ENCODE measurements at regions not wholly inside any gene's neighbourhood (a gene's known extent, or its start where the extent isn't known, plus 50 kb on each side); places are given as distances from the start of the nearest gene placed in this dataset.

- 89% methylated on average over 18 of the region's 18 CpGs for WGBS (ENCODE audit: low lambda C conversion rate)
- no peak overlapping the region for H2AFZ ChIP-seq (ENCODE audit: low read depth)
- TF ChIP-seq USF2 (IDR thresholded peaks at IDR 0.05; ENCODE audit: borderline replicate concordance, low read depth, low read length) (no peak), SIN3A (IDR thresholded peaks at IDR 0.05; ENCODE audit: borderline replicate concordance, low read depth, low read length) (no peak), MEF2A (IDR thresholded peaks at IDR 0.05; ENCODE audit: borderline replicate concordance, low read depth) (no peak), CHD2 (IDR thresholded peaks at IDR 0.05; ENCODE audit: low read length, partially characterized antibody) (no peak), YY1 (IDR thresholded peaks at IDR 0.05; ENCODE audit: low read depth) (no peak)
Observed at GRCh38 chr5:61732796-61733195, 400.7 kb downstream of the ZSWIM6 start.

GRCh38 chr5:61734001-61734400 lies 401.9 kb downstream of the ZSWIM6 start:
- CTCF ChIA-PET, result no interaction called here
- Histone ChIP-seq H3K9ac (no peak overlapping the region), H3K27ac (ENCODE audit: low read depth in 2 of 2, low read length in 1 of 2) (no peak overlapping the region)

More at GRCh38 chr5:61732796-61733195, 400.7 kb downstream of the ZSWIM6 start:
- Histone ChIP-seq H3K4me3 (ENCODE audit: low read depth in 2 of 2, low read length in 1 of 2) (no peak overlapping the region), H3K4me2 (no peak overlapping the region), H3K9ac (no peak overlapping the region), H3K9me3 (no peaks in the 10 kb centered on the region), H4K20me1 (ENCODE audit: insufficient read depth) (no peaks in the 10 kb centered on the region), H3K36me3 (replicated peaks in 1 of 2; ENCODE audit: control insufficient read depth in 1 of 2, insufficient read depth in 2 of 2, low read length in 1 of 2) (no peaks in the 10 kb centered on the region), H3K4me1 (ENCODE audit: control insufficient read depth in 1 of 2, insufficient read depth in 2 of 2, low read depth in 1 of 2, low read length in 1 of 2) (no peaks in the 10 kb centered on the region), H3K9me2 (no peaks in the 10 kb centered on the region), H3K27me3 (ENCODE audit: insufficient read depth) (peaks cover 7% of the 10 kb centered on the region; the same call in 1 of the 2 replicates), H3K27ac (ENCODE audit: low read depth in 2 of 2, low read length in 1 of 2) (no peak overlapping the region), H3K79me2 (ENCODE audit: insufficient read depth) (no peaks in the 10 kb centered on the region), H3F3A (replicated peaks; ENCODE audit: insufficient read depth) (no peaks in the 10 kb centered on the region)
- no peak for DNase-seq
- CTCF ChIA-PET, result no interaction called here
- POLR2A ChIA-PET, result no interaction called here

GRCh38 chr5:61734966-61735365 lies 402.9 kb downstream of the ZSWIM6 start:
- H3K27ac ChIP-seq (ENCODE audit: low read depth in 2 of 2, low read length in 1 of 2), result no peak overlapping the region
- no peak overlapping the region for H3K4me2 ChIP-seq
- DNase-seq, result no peak
- H3K9ac ChIP-seq, result no peak overlapping the region
- no peaks in the 10 kb centered on the region for H3K79me2 ChIP-seq (ENCODE audit: insufficient read depth)
- no peaks in the 10 kb centered on the region for H3K9me3 ChIP-seq
- CTCF ChIA-PET, result no interaction called here
- H3K36me3 ChIP-seq (replicated peaks in 1 of 2; ENCODE audit: control insufficient read depth in 1 of 2, insufficient read depth in 2 of 2, low read length in 1 of 2), result no peaks in the 10 kb centered on the region
- H3K4me1 ChIP-seq (ENCODE audit: control insufficient read depth in 1 of 2, insufficient read depth in 2 of 2, low read depth in 1 of 2, low read length in 1 of 2), result no peaks in the 10 kb centered on the region
- no peaks in the 10 kb centered on the region for H4K20me1 ChIP-seq (ENCODE audit: insufficient read depth)
- H3K27me3 ChIP-seq (ENCODE audit: insufficient read depth), result peaks cover 7% of the 10 kb centered on the region; the same call in 1 of the 2 replicates
- H3K9me2 ChIP-seq, result no peaks in the 10 kb centered on the region
- no peaks in the 10 kb centered on the region for H3F3A ChIP-seq (replicated peaks; ENCODE audit: insufficient read depth)
- TF ChIP-seq REST (IDR thresholded peaks at IDR 0.05; ENCODE audit: low read depth, low read length), result no peak
- no peak for TF ChIP-seq YY1 (IDR thresholded peaks at IDR 0.05; ENCODE audit: low read depth)
- peak; percentile 23; the same call in 1 of the 2 replicates for TF ChIP-seq TCF12 (IDR thresholded peaks at IDR 0.05)
- 43% methylated on average over 2 of the region's 2 CpGs for WGBS (ENCODE audit: low lambda C conversion rate)
- POLR2A ChIA-PET, result no interaction called here
- H2AFZ ChIP-seq (ENCODE audit: low read depth), result no peak overlapping the region
- H3K4me3 ChIP-seq (ENCODE audit: low read depth in 2 of 2, low read length in 1 of 2), result no peak overlapping the region

More at GRCh38 chr5:61734001-61734400, 401.9 kb downstream of the ZSWIM6 start:
- 93% methylated on average over 3 of the region's 4 CpGs for WGBS (ENCODE audit: low lambda C conversion rate)
- H3K79me2 ChIP-seq (ENCODE audit: insufficient read depth), result no peaks in the 10 kb centered on the region
- H4K20me1 ChIP-seq (ENCODE audit: insufficient read depth), result no peaks in the 10 kb centered on the region
- H3F3A ChIP-seq (replicated peaks; ENCODE audit: insufficient read depth), result no peaks in the 10 kb centered on the region
- TF ChIP-seq TAF1 (IDR thresholded peaks at IDR 0.05; ENCODE audit: borderline replicate concordance, low read depth, low read length), result no peak
- no peak for TF ChIP-seq RXRA (IDR thresholded peaks at IDR 0.05; ENCODE audit: borderline replicate concordance, low read depth)
- TF ChIP-seq ELF1 (IDR thresholded peaks at IDR 0.05), result no peak
- no peak for TF ChIP-seq POLR2AphosphoS5 (IDR thresholded peaks at IDR 0.05; ENCODE audit: low read depth, low read length)
- H3K9me2 ChIP-seq, result no peaks in the 10 kb centered on the region
- H3K4me1 ChIP-seq (ENCODE audit: control insufficient read depth in 1 of 2, insufficient read depth in 2 of 2, low read depth in 1 of 2, low read length in 1 of 2), result no peaks in the 10 kb centered on the region
- POLR2A ChIA-PET, result no interaction called here
- H3K4me2 ChIP-seq, result no peak overlapping the region
- DNase-seq, result no peak
- H3K4me3 ChIP-seq (ENCODE audit: low read depth in 2 of 2, low read length in 1 of 2), result no peak overlapping the region
- no peaks in the 10 kb centered on the region for H3K36me3 ChIP-seq (replicated peaks in 1 of 2; ENCODE audit: control insufficient read depth in 1 of 2, insufficient read depth in 2 of 2, low read length in 1 of 2)
- H3K27me3 ChIP-seq (ENCODE audit: insufficient read depth), result peaks cover 7% of the 10 kb centered on the region; the same call in 1 of the 2 replicates
- H2AFZ ChIP-seq (ENCODE audit: low read depth), result no peak overlapping the region
- H3K9me3 ChIP-seq, result no peaks in the 10 kb centered on the region
